ENCODE measurements at regions not wholly inside any gene's neighbourhood (a gene's known extent, or its start where the extent isn't known, plus 50 kb on each side); places are given as distances from the start of the nearest gene placed in this dataset.

- ChIA-PET CTCF (ENCODE audit: partially characterized antibody) (interaction anchor here (0.7 kb wide), 1 partner anchor 236 kb away, joined by 3 read pairs; no protein-coding TSS in a partner anchor), POLR2A (ENCODE audit: partially characterized antibody) (no interaction called here)
- Histone ChIP-seq H2BK12ac (ENCODE audit: low read depth, low read length) (no peak overlapping the region), H2BK15ac (ENCODE audit: low read length) (no peak overlapping the region), H3K27ac (ENCODE audit: low read depth, low read length) (no peak overlapping the region), H2BK20ac (ENCODE audit: low read length) (no peak overlapping the region), H3K56ac (replicated peaks; ENCODE audit: insufficient read length, low read depth, low read length) (no peak overlapping the region), H3K36me3 (ENCODE audit: control insufficient read depth in 2 of 4, insufficient read depth in 4 of 4, low read length in 3 of 4) (no peaks in the 10 kb centered on the region), H2AK5ac (ENCODE audit: low read depth, low read length) (no peak overlapping the region), H3K4me2 (ENCODE audit: insufficient read depth in 1 of 2, low read depth in 2 of 2, low read length in 2 of 2) (no peak overlapping the region), H3K4me3 (ENCODE audit: extremely low read depth in 1 of 4, insufficient read depth in 2 of 4, low read depth in 3 of 4, low read length in 4 of 4) (no peak overlapping the region), H2BK5ac (ENCODE audit: low read depth, low read length) (no peak overlapping the region), H2AFZ (ENCODE audit: low read length) (no peak overlapping the region), H2BK120ac (replicated peaks; ENCODE audit: low read depth, low read length) (no peak overlapping the region), H3K79me1 (ENCODE audit: low read depth, low read length) (no peaks in the 10 kb centered on the region), H3K18ac (ENCODE audit: extremely low read depth, low read length) (no peak overlapping the region), H3K23me2 (ENCODE audit: low read depth, low read length) (no peaks in the 10 kb centered on the region), H3K4me1 (replicated peaks in 1 of 4; ENCODE audit: control insufficient read depth in 3 of 4, insufficient read depth in 4 of 4, low read length in 3 of 4) (no peaks in the 10 kb centered on the region), H4K8ac (ENCODE audit: extremely low read depth, insufficient read depth, low read length) (no peak overlapping the region), H3K9ac (replicated peaks in 1 of 4; ENCODE audit: extremely low read depth in 1 of 4, low read depth in 3 of 4, low read length in 3 of 4) (no peak overlapping the region), H3K27me3 (replicated peaks in 1 of 4; ENCODE audit: control insufficient read depth in 3 of 4, extremely low read depth in 1 of 4, insufficient read depth in 3 of 4, low read length in 3 of 4) (no peaks in the 10 kb centered on the region), H3K23ac (ENCODE audit: insufficient read length) (no peak overlapping the region), H3K9me3 (ENCODE audit: insufficient read depth in 2 of 2, low read depth in 1 of 2, low read length in 1 of 2) (no peaks in the 10 kb centered on the region), H3K14ac (ENCODE audit: insufficient read length) (no peak overlapping the region), H3K79me2 (ENCODE audit: control insufficient read depth in 1 of 2, insufficient read depth in 2 of 2, low read length in 2 of 2) (no peaks in the 10 kb centered on the region), H4K91ac (replicated peaks; ENCODE audit: insufficient read length, low read length) (no peak overlapping the region), H3K4ac (replicated peaks; ENCODE audit: insufficient read length, low read depth, low read length) (no peak overlapping the region), H4K20me1 (replicated peaks in 1 of 2; ENCODE audit: control insufficient read depth in 1 of 2, insufficient read depth in 2 of 2, low read length in 2 of 2) (no peaks in the 10 kb centered on the region), H4K5ac (ENCODE audit: insufficient read length, low read depth, low read length) (no peak overlapping the region)
- no peak for FAIRE-seq
- TF ChIP-seq SAP30 (IDR thresholded peaks at IDR 0.05; ENCODE audit: insufficient read depth, insufficient replicate concordance, low read length) (no peak), ATF2 (IDR thresholded peaks at IDR 0.05; ENCODE audit: low read length) (no peak), E2F6 (IDR thresholded peaks at IDR 0.05) (no peak), CTCF (IDR thresholded peaks at IDR 0.05; ENCODE audit: control extremely low read depth in 1 of 3, insufficient read depth in 1 of 3, low read depth in 1 of 3, low read length in 3 of 3) (peak in 1 of 3 experiments; percentile 0; a peak in 1 of 4 replicates), SP2 (IDR thresholded peaks at IDR 0.05; ENCODE audit: low read length) (no peak)
- WGBS, 2 experiments (ENCODE audit: extremely low coverage in 1 of 2, insufficient coverage in 1 of 2, insufficient read length in 1 of 2, insufficient replicate concordance in 2 of 2, low coverage in 1 of 2, low lambda C conversion rate in 2 of 2, missing lambda C conversion rate in 1 of 2): 88% methylated on average over 9 of the region's 9 CpGs; no CpG with 5 or more reads in 1 of the 2 experiments
- DNase-seq (ENCODE audit: low read depth in 1 of 2, low spot score in 2 of 2): no peak
Observed at GRCh38 chr4:32798471-32799159, 2078.4 kb downstream of the PCDH7 start.
